ENCODE measurements at regions not wholly inside any gene's neighbourhood (a gene's known extent, or its start where the extent isn't known, plus 50 kb on each side); places are given as distances from the start of the nearest gene placed in this dataset.

DNA sequence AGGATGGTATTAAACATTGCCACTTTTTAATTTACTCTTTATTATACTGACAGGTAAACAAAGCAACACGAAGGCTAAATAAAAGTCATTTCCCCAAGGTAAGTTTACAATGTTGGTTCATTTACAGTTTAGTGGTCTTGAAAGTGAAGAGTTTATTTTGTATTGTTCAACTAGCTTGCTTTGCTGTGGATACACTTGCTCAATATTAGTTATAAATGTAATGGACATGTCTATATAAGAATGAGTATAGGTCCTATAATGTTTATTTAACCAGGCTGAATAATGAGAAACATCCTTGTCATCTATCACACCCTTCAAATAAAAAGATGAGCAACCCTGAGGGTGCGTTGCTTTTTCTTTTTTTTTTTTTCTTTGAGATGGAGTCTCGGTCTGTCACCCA, 1129.4 kb downstream of the TSN start:
- Histone ChIP-seq H3K36me3 (replicated peaks in 1 of 2; ENCODE audit: insufficient read depth in 1 of 2, low read depth in 2 of 2) (no peaks in the 10 kb centered on the region), H3K27ac (no peak overlapping the region), H3K4me1 (no peaks in the 10 kb centered on the region), H3K9me3 (no peaks in the 10 kb centered on the region), H3K4me3 (no peak overlapping the region), H3K27me3 (no peaks in the 10 kb centered on the region)
- DNase-seq (no peak), ATAC-seq (no peak)
- intact Hi-C loops (cut with DNase I) = no loop called here
- no peak for TF ChIP-seq POLR2A (IDR thresholded peaks at IDR 0.05)
- TF ChIP-seq, protein P1, sequence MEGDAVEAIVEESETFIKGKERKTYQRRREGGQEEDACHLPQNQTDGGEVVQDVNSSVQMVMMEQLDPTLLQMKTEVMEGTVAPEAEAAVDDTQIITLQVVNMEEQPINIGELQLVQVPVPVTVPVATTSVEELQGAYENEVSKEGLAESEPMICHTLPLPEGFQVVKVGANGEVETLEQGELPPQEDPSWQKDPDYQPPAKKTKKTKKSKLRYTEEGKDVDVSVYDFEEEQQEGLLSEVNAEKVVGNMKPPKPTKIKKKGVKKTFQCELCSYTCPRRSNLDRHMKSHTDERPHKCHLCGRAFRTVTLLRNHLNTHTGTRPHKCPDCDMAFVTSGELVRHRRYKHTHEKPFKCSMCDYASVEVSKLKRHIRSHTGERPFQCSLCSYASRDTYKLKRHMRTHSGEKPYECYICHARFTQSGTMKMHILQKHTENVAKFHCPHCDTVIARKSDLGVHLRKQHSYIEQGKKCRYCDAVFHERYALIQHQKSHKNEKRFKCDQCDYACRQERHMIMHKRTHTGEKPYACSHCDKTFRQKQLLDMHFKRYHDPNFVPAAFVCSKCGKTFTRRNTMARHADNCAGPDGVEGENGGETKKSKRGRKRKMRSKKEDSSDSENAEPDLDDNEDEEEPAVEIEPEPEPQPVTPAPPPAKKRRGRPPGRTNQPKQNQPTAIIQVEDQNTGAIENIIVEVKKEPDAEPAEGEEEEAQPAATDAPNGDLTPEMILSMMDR (IDR thresholded peaks at IDR 0.05) = no peak
- 54 to 67% methylated on average over 3 of the region's 3 CpGs for WGBS, 2 donors

DNA sequence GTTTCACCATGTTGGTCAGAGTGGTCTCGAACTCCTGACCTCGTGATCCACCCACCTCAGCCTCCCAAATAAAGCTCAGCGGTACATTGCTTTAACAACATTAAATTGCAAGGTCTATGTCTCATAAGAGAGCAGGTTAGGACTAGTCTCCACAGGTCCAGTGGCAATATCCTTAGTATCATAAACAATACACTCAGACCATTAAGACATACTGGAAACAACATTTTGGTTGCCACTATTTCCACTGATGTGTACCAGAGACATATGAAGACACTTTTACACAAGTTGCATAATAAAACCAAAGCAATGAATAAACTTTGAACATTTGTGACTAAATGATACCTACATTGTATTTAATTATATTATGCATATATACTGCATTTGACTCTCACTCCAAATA, 1130.0 kb downstream of the TSN start:
- Histone ChIP-seq H3K4me1 (no peaks in the 10 kb centered on the region), H3K27me3 (no peaks in the 10 kb centered on the region), H3K4me3 (no peak overlapping the region), H3K27ac (no peak overlapping the region), H3K36me3 (replicated peaks in 1 of 2; ENCODE audit: insufficient read depth in 1 of 2, low read depth in 2 of 2) (no peaks in the 10 kb centered on the region), H3K9me3 (no peaks in the 10 kb centered on the region)
- DNase-seq (no peak), ATAC-seq (no peak)
- 65 to 71% methylated on average over 3 of the region's 3 CpGs for WGBS, 2 donors
- intact Hi-C loops (cut with DNase I) = no loop called here
- TF ChIP-seq, protein P1 (IDR thresholded peaks at IDR 0.05) = no peak
- no peak for TF ChIP-seq POLR2A (IDR thresholded peaks at IDR 0.05)

DNA sequence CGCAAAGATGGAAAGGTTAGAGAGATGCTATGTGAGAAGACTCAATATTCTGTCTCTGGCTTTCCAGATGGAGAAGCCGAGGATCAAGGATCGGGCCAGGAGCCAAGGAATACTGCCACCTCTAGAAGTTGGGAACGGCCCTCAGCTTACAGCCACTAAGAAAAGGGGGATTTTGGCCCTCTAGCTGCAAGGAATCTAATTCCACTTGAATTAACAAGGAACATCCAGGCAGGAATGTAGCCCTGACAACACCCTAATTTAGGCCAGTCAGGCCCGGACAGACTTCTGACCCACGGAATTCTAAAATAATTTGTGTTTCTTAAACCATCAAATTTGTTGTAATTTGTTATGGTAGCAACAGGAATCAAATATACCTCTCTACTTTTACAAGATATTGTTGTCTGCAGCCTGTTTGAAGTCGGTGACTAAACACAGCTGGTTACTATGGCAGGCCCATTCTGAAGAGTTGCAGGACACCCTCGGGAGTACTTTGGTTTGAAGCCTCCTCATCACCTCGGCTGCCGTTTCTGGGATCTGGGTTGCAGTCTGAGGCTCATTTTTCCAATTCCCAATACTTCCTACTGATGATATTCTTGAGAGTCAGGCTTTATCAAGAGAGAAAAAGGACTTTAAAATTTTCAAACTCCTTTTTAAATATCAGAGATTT, 1131.2 kb downstream of the TSN start:
- H3K36me3 ChIP-seq (replicated peaks in 1 of 2; ENCODE audit: insufficient read depth in 1 of 2, low read depth in 2 of 2) = no peaks in the 10 kb centered on the region
- intact Hi-C loops (cut with DNase I) = no loop called here
- no peak overlapping the region for H3K4me3 ChIP-seq
- H3K9me3 ChIP-seq = no peaks in the 10 kb centered on the region
- TF ChIP-seq, protein P1 (IDR thresholded peaks at IDR 0.05) = no peak
- TF ChIP-seq POLR2A (IDR thresholded peaks at IDR 0.05) = no peak
- no peaks in the 10 kb centered on the region for H3K4me1 ChIP-seq
- ATAC-seq = no peak
- DNase-seq = no peak
- no peaks in the 10 kb centered on the region for H3K27me3 ChIP-seq
- no peak overlapping the region for H3K27ac ChIP-seq
- WGBS, 2 donors = 62 to 68% methylated on average over 10 of the region's 10 CpGs

DNA sequence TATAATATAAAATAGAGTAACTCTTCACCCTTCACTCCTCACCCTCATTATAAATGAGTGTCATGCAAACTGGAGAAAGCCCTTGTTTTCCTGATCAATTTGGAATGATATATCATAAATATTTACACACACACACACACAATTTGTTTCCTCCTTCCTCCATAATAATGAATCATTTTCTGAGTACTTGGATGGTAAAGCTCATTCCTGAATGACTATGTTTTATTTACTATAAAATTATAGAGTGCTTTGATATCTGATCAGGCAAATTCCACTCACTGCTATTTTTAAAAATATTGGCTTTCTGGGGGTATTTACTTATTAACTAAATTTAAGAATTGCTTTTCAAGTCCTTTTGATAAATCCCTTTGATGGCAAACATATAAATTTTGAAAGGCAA, 1125.5 kb upstream of the CNTNAP5 start:
- no peaks in the 10 kb centered on the region for H3K4me1 ChIP-seq
- no peak for DNase-seq
- no peak overlapping the region for H3K27ac ChIP-seq
- no peak for ATAC-seq
- H3K9me3 ChIP-seq = no peaks in the 10 kb centered on the region
- no peak for TF ChIP-seq POLR2A (IDR thresholded peaks at IDR 0.05)
- TF ChIP-seq, protein P1 (IDR thresholded peaks at IDR 0.05) = no peak
- intact Hi-C loops (cut with DNase I) = no loop called here
- no peaks in the 10 kb centered on the region for H3K27me3 ChIP-seq
- no peaks in the 10 kb centered on the region for H3K36me3 ChIP-seq (replicated peaks in 1 of 2; ENCODE audit: insufficient read depth in 1 of 2, low read depth in 2 of 2)
- H3K4me3 ChIP-seq = no peak overlapping the region

DNA sequence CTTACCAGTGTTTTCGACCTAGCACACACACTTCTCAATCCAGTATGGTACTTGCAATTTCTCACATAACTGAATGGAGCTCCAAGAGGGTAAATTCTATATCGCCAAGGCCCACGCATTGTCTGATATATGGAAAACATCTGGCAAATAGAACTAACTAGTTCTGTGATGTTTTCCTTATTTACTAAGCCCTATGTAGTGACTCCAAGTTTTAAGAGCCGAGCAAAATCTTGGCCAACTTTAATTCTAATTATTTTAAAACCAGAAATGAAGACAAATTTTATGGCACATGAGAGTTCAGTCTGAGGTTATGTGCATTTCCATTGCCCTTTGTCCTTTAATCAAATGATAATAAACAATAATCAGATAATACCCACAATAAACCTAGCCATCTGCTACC, 1119.7 kb upstream of the CNTNAP5 start:
- DNase-seq (no peak), ATAC-seq (no peak)
- intact Hi-C loops (cut with DNase I) = no loop called here
- Histone ChIP-seq H3K27ac (no peak overlapping the region), H3K36me3 (replicated peaks in 1 of 2; ENCODE audit: insufficient read depth in 1 of 2, low read depth in 2 of 2) (no peaks in the 10 kb centered on the region), H3K4me3 (no peak overlapping the region), H3K27me3 (no peaks in the 10 kb centered on the region), H3K9me3 (no peaks in the 10 kb centered on the region), H3K4me1 (no peaks in the 10 kb centered on the region)
- no peak for TF ChIP-seq POLR2A (IDR thresholded peaks at IDR 0.05)
- TF ChIP-seq, protein P1 (IDR thresholded peaks at IDR 0.05) = no peak
- WGBS, 2 donors = 70 to 78% methylated on average over 4 of the region's 4 CpGs

All from body of pancreas (tissue), 4 donors.